Left lung (tissue), 4 donors: ENCODE measurements at regions not wholly inside any gene's neighbourhood (a gene's known extent, or its start where the extent isn't known, plus 50 kb on each side); places are given as distances from the start of the nearest gene placed in this dataset.

ENCODE experiments used
- ATAC-seq: fragments of 200-7000 bp; cut with Tn5 transposase; one replicate; pipeline ENCODE4 v1.9.1; 2020; ENCODE audit warnings: moderate library complexity
- DNase-seq, 4 donors: peaks; one replicate each; pipeline ENCODE4 v3.0.0-alpha.2; 2013 to 2020
- H3K27ac ChIP-seq, 2 donors: fragments of 200-600 bp; sonication (generic) in 1 of 2; one replicate each; pipeline versions ENCODE4 v1.5.0 to v1.8.0; 2020 to 2021
- H3K27me3 ChIP-seq, 2 donors: fragments of 200-600 bp; sonication (generic) in 1 of 2; one replicate each; pipeline versions ENCODE4 v1.5.0 to v1.8.0; 2020 to 2021
- H3K36me3 ChIP-seq, 2 donors: fragments of 200-600 bp; sonication (generic) in 1 of 2; one replicate each; pipeline versions ENCODE4 v1.5.0 to v1.8.0; 2020 to 2021
- H3K4me1 ChIP-seq, 2 donors: fragments of 200-600 bp; one replicate each; pipeline ENCODE4 v1.8.0; 2021
- H3K4me3 ChIP-seq, 2 donors: fragments of 200-600 bp; sonication (generic) in 1 of 2; one replicate each; pipeline versions ENCODE4 v1.5.0 to v1.8.0; 2020 to 2021; ENCODE audit warnings: mild to moderate bottlenecking in 1 of 2
- H3K9me3 ChIP-seq, 2 donors: fragments of 200-600 bp; sonication (generic) in 1 of 2; one replicate each; pipeline versions ENCODE4 v1.5.0 to v1.8.0; 2020 to 2021
- CTCF ChIP-seq, 2 donors: fragments of 200-600 bp; sonication (generic) in 1 of 2; IDR thresholded peaks; one replicate each; pipeline versions ENCODE4 v1.5.0 to v1.8.0; 2021; ENCODE audit warnings: antibody characterized with exemption in 2 of 2
- intact Hi-C, 2 donors: fragments of 100-400 bp; cut with DNase I; formaldehyde crosslinking; loops; one replicate each; pipeline versions ENCODE4 v1.11.2 to v1.14.2; 2022
- donor health status: DM: no; HTN: yes; CAD: no.
- donor health status: DM: no; HTN: no; CAD: no.

- Histone ChIP-seq H3K4me1 (no peaks in the 10 kb centered on the region), H3K9me3 (peaks cover 0 to 2% of the 10 kb centered on the region in 2 donors), H3K36me3 (no peaks in the 10 kb centered on the region), H3K4me3 (no peak overlapping the region), H3K27me3 (no peaks in the 10 kb centered on the region), H3K27ac (no peak overlapping the region)
- intact Hi-C loops, result no loop called here
- ATAC-seq (no peak), DNase-seq (no peak)
- no peak for TF ChIP-seq CTCF (IDR thresholded peaks at IDR 0.05)
Measured at GRCh38 chr5:57727591-57727990, 245.0 kb upstream of the ACTBL2 start.

GRCh38 chr5:57725658-57726504 lies 243.3 kb upstream of the ACTBL2 start:
- Histone ChIP-seq H3K36me3 (no peaks in the 10 kb centered on the region), H3K4me1 (no peaks in the 10 kb centered on the region), H3K27ac (no peak overlapping the region), H3K27me3 (no peaks in the 10 kb centered on the region), H3K9me3 (peaks cover 0 to 2% of the 10 kb centered on the region in 2 donors), H3K4me3 (no peak overlapping the region)
- no peak for ATAC-seq
- no peak for TF ChIP-seq CTCF (IDR thresholded peaks at IDR 0.05)
- intact Hi-C loops, result no loop called here
- no peak for DNase-seq

GRCh38 chr5:57724836-57725235 lies 242.2 kb upstream of the ACTBL2 start:
- DNase-seq (no peak), ATAC-seq (no peak)
- Histone ChIP-seq H3K27me3 (no peaks in the 10 kb centered on the region), H3K36me3 (no peaks in the 10 kb centered on the region), H3K4me3 (no peak overlapping the region), H3K27ac (no peak overlapping the region), H3K9me3 (peaks cover 0 to 2% of the 10 kb centered on the region in 2 donors), H3K4me1 (no peaks in the 10 kb centered on the region)
- TF ChIP-seq CTCF (IDR thresholded peaks at IDR 0.05), result no peak
- intact Hi-C loops, result no loop called here

GRCh38 chr5:57721226-57721625 lies 238.6 kb upstream of the ACTBL2 start:
- no peaks in the 10 kb centered on the region for H3K9me3 ChIP-seq
- no peak for TF ChIP-seq CTCF (IDR thresholded peaks at IDR 0.05)
- no peak for ATAC-seq

GRCh38 chr5:57720656-57721055 lies 238.0 kb upstream of the ACTBL2 start:
- intact Hi-C loops, result no loop called here
- Histone ChIP-seq H3K4me3 (no peak overlapping the region), H3K27me3 (no peaks in the 10 kb centered on the region), H3K36me3 (no peaks in the 10 kb centered on the region), H3K9me3 (no peaks in the 10 kb centered on the region), H3K4me1 (no peaks in the 10 kb centered on the region), H3K27ac (no peak overlapping the region)
- no peak for DNase-seq
- TF ChIP-seq CTCF (IDR thresholded peaks at IDR 0.05), result no peak
- no peak for ATAC-seq

More at GRCh38 chr5:57721226-57721625, 238.6 kb upstream of the ACTBL2 start:
- Histone ChIP-seq H3K27me3 (no peaks in the 10 kb centered on the region), H3K4me1 (no peaks in the 10 kb centered on the region), H3K36me3 (no peaks in the 10 kb centered on the region), H3K27ac (no peak overlapping the region), H3K4me3 (no peak overlapping the region)
- no peak for DNase-seq
- intact Hi-C loops, result no loop called here
